Mammary epithelial cell (primary cell): ENCODE measurements at regions not wholly inside any gene's neighbourhood (a gene's known extent, or its start where the extent isn't known, plus 50 kb on each side); places are given as distances from the start of the nearest gene placed in this dataset.

Experiments
- CTCF ChIP-seq, 2 donors: IDR thresholded peaks in 1 of 2; conservative IDR thresholded peaks in 1 of 2; 2 replicates each; pipeline ENCODE4 v1.5.1; 2011 to 2012; ENCODE audit warnings: inconsistent platforms in 2 of 2, low read length in 2 of 2, mild to moderate bottlenecking in 2 of 2, control low read depth in 1 of 2, low read depth in 1 of 2; ENCODE audit not compliant: insufficient read depth in 1 of 2; ENCODE audit errors: extremely low read depth in 1 of 2
- EZH2 ChIP-seq: IDR thresholded peaks from 2 replicates; pipeline ENCODE4 v1.6.1; 2012; ENCODE audit warnings: low read length, inconsistent platforms, borderline replicate concordance

- TF ChIP-seq CTCF (conservative IDR thresholded peaks at IDR 0.05 in 1 of 2, IDR thresholded peaks at IDR 0.05 in 1 of 2; ENCODE audit: extremely low read depth in 1 of 2, insufficient read depth in 1 of 2, low read depth in 1 of 2, low read length in 2 of 2): no peak
- TF ChIP-seq EZH2: no peak
These were observed 589.8 kb downstream of the PRELID2 start for GRCh38 chr5:145245354-145245753.
